GM12878 (cell line): ENCODE measurements at regions not wholly inside any gene's neighbourhood (a gene's known extent, or its start where the extent isn't known, plus 50 kb on each side); places are given as distances from the start of the nearest gene placed in this dataset.

Source experiments
- ATAC-seq: fragments of 200-7000 bp; cut with Tn5 transposase; 3 replicates; pipeline ENCODE4 v1.9.1; 2020; ENCODE audit warnings: mild to moderate bottlenecking, moderate library complexity
- BruUV-seq: library from RNA; stranded (reverse); fragments of 400-500 nt; replicated peaks from 2 replicates; lab custom pipeline; 2021; lab: Mats Ljungman, UMichigan
- CTCF ChIA-PET: fragments of 300-600 bp; sonication (Branson Sonifier 250); formaldehyde crosslinking; extraction: SDS; loops from one replicate; lab custom pipeline; 2021; ENCODE audit warnings: inconsistent platforms; lab: Yijun Ruan, JAX
- POLR2A ChIA-PET: fragments of 350-600 bp; formaldehyde crosslinking; extraction: SDS; loops from one replicate; lab custom pipeline; 2021; ENCODE audit warnings: inconsistent platforms; lab: Charles Lee
- RAD21 ChIA-PET: fragments of 300-600 bp; sonication (Branson Sonifier 250); formaldehyde crosslinking; loops from one replicate; lab custom pipeline; 2023; ENCODE audit warnings: antibody characterized with exemption; ENCODE audit not compliant: unreplicated experiment; lab: Charles Lee
- SMC1A ChIA-PET: fragments of 300-600 bp; sonication (Branson Sonifier 250); formaldehyde crosslinking; loops from one replicate; lab custom pipeline; 2023; ENCODE audit not compliant: unreplicated experiment, uncharacterized antibody; lab: Charles Lee
- DNase-seq: peaks from one replicate; pipeline ENCODE4 v3.0.0-alpha.2; 2011; ENCODE audit warnings: low read depth, low spot score
- FAIRE-seq: peaks from 3 replicates; lab custom pipeline; 2011; peaks lifted over from hg19 to GRCh38; lab: Jason Lieb, UNC
- H2AFZ ChIP-seq: 2 replicates; pipeline ENCODE4 v1.6.0; 2011; ENCODE audit warnings: low read depth, low read length, control low read depth; ENCODE audit not compliant: control insufficient read depth
- H3K27ac ChIP-seq: 2 replicates; pipeline ENCODE4 v1.5.1; 2011; ENCODE audit warnings: control low read depth; ENCODE audit not compliant: control insufficient read depth, insufficient read depth
- H3K27me3 ChIP-seq, 2 experiments: replicated peaks in 1 of 2; 2 replicates each; pipeline versions ENCODE4 v1.6.0 to v1.6.1; 2011; ENCODE audit warnings: low read length in 1 of 2; ENCODE audit not compliant: control insufficient read depth in 2 of 2, insufficient read depth in 2 of 2
- H3K36me3 ChIP-seq, 2 experiments: 2 replicates each; pipeline ENCODE4 v1.5.1; 2011; ENCODE audit warnings: low read length in 1 of 2; ENCODE audit not compliant: control insufficient read depth in 2 of 2, insufficient read depth in 2 of 2
- H3K4me1 ChIP-seq: 2 replicates; pipeline ENCODE4 v1.6.1; 2011; ENCODE audit warnings: mild to moderate bottlenecking, low read length, moderate library complexity, mixed read lengths; ENCODE audit not compliant: control insufficient read depth, insufficient read depth
- H3K4me2 ChIP-seq: 2 replicates; pipeline ENCODE4 v1.6.0; 2011; ENCODE audit warnings: control low read depth; ENCODE audit not compliant: control insufficient read depth, insufficient read depth
- H3K4me3 ChIP-seq: fragments of 200-600 bp; sonication (generic); 2 replicates; pipeline ENCODE4 v1.5.1; 2016
- H3K79me2 ChIP-seq: 2 replicates; pipeline ENCODE4 v1.6.0; 2011; ENCODE audit warnings: low read length; ENCODE audit not compliant: control insufficient read depth, insufficient read depth
- H3K9ac ChIP-seq: 2 replicates; pipeline ENCODE4 v1.8.0; 2011; ENCODE audit warnings: low read length, control low read depth, mixed read lengths; ENCODE audit not compliant: control insufficient read depth, insufficient read depth
- H3K9me3 ChIP-seq: replicated peaks from 3 replicates; pipeline ENCODE4 v1.5.1; 2011; ENCODE audit warnings: mild to moderate bottlenecking, low read length; ENCODE audit not compliant: control insufficient read depth, insufficient read depth
- H4K20me1 ChIP-seq: 2 replicates; pipeline ENCODE4 v1.6.0; 2011; ENCODE audit not compliant: control insufficient read depth, insufficient read depth
- E2F8 ChIP-seq: fragments of 450-650 bp; IDR thresholded peaks from 2 replicates; pipeline ENCODE4 v1.6.1; 2018; ENCODE audit warnings: mild to moderate bottlenecking, low read depth, moderate library complexity; ENCODE audit not compliant: partially characterized antibody
- ELK1 ChIP-seq: IDR thresholded peaks from 2 replicates; pipeline ENCODE4 v1.6.1; 2012; ENCODE audit warnings: low read depth, low read length, improper control_type of control experiment
- EP300 ChIP-seq, 2 experiments: fragments of 150-350 bp in 1 of 2; IDR thresholded peaks; 2 replicates each; pipeline ENCODE4 v1.6.1; 2011 to 2012; ENCODE audit warnings: low read depth in 2 of 2, low read length in 2 of 2, borderline replicate concordance in 1 of 2, improper control_type of control experiment in 1 of 2, inconsistent platforms in 1 of 2; ENCODE audit not compliant: control insufficient read depth in 1 of 2
- EZH2 ChIP-seq: IDR thresholded peaks from 2 replicates; pipeline ENCODE4 v1.6.1; 2012; ENCODE audit warnings: low read depth, mild to moderate bottlenecking, control low read depth, inconsistent platforms, low read length, borderline replicate concordance; ENCODE audit not compliant: control insufficient read depth
- FOS ChIP-seq: IDR thresholded peaks from 3 replicates; pipeline ENCODE4 v1.6.1; 2011; ENCODE audit warnings: borderline replicate concordance; ENCODE audit not compliant: insufficient read length; ENCODE audit errors: extremely low read depth
- RBBP5 ChIP-seq: fragments of 200-600 bp; sonication (generic); conservative IDR thresholded peaks from 2 replicates; pipeline ENCODE4 v1.6.1; 2016
- REST ChIP-seq: IDR thresholded peaks from 2 replicates; pipeline ENCODE4 v1.6.1; 2012; ENCODE audit warnings: mild to moderate bottlenecking, low read depth, low read length
- SMC3 ChIP-seq: IDR thresholded peaks from 2 replicates; pipeline ENCODE4 v1.6.1; 2011; ENCODE audit warnings: low read length, improper control_type of control experiment, borderline replicate concordance
- STAT1 ChIP-seq: fragments of 450-650 bp; conservative IDR thresholded peaks from 2 replicates; pipeline ENCODE4 v1.6.1; 2014; ENCODE audit warnings: antibody characterized with exemption, mild to moderate bottlenecking
- TCF12 ChIP-seq: IDR thresholded peaks from 2 replicates; pipeline ENCODE4 v1.6.1; 2011; ENCODE audit warnings: low read depth, mild to moderate bottlenecking, low read length
- WRNIP1 ChIP-seq: IDR thresholded peaks from 2 replicates; pipeline ENCODE4 v1.6.1; 2011; ENCODE audit warnings: low read depth, low read length, improper control_type of control experiment, borderline replicate concordance
- ZNF622 ChIP-seq: fragments of 450-650 bp; IDR thresholded peaks from 2 replicates; pipeline ENCODE4 v1.6.1; 2017; ENCODE audit warnings: mild to moderate bottlenecking, inconsistent platforms
- WGBS: methylation state at CpG from one replicate; pipeline ENCODE4 v1.1.6; 2016; ENCODE audit warnings: low lambda C conversion rate; ENCODE audit not compliant: insufficient replicate concordance, insufficient coverage; ENCODE audit errors: missing lambda C conversion rate; 5-methylcytosine and 5-hydroxymethylcytosine counted together
- in situ Hi-C: fragments of 300-500 bp; cut with MboI; formaldehyde crosslinking; loops from 9 replicates; pipeline ENCODE4 v1.14.3; 2018; ENCODE audit warnings: mixed read lengths
- intact Hi-C: fragments of 100-400 bp; cut with micrococcal nuclease; formaldehyde crosslinking; loops from one replicate; pipeline ENCODE4 v1.14.2; 2022; ENCODE audit not compliant: unreplicated experiment

- no TSS peak for BruUV-seq
- RAD21 ChIA-PET: no interaction called here
Measured at GRCh38 chr9:26131886-26132285, 453.6 kb upstream of the TUSC1 start.

More at GRCh38 chr9:26131886-26132285, 453.6 kb upstream of the TUSC1 start:
- no peak overlapping the region for H3K9ac ChIP-seq
- TF ChIP-seq STAT1 (no peak), E2F8 (no peak), ZNF622 (no peak), SMC3 (no peak), FOS (no peak), TCF12 (no peak), EP300 (IDR thresholded peaks at IDR 0.05; ENCODE audit: borderline replicate concordance in 1 of 2, control insufficient read depth in 1 of 2, low read depth in 2 of 2, low read length in 2 of 2) (no peak), REST (no peak), RBBP5 (no peak), WRNIP1 (no peak), EZH2 (no peak), ELK1 (no peak)
- DNase-seq (no peak), ATAC-seq (no peak), FAIRE-seq (no peak)
- WGBS: 7% methylated on average over 1 of the region's 1 CpG
- POLR2A ChIA-PET: no interaction called here
- SMC1A ChIA-PET: no interaction called here
- no peaks in the 10 kb centered on the region for H3K4me1 ChIP-seq
- CTCF ChIA-PET: no interaction called here
- H3K9me3 ChIP-seq: no peaks in the 10 kb centered on the region
- no peaks in the 10 kb centered on the region for H3K36me3 ChIP-seq
- in situ Hi-C loops: no loop called here
- H3K4me2 ChIP-seq: no peak overlapping the region
- H3K79me2 ChIP-seq: no peaks in the 10 kb centered on the region
- no peak overlapping the region for H3K4me3 ChIP-seq
- H4K20me1 ChIP-seq: no peaks in the 10 kb centered on the region
- H3K27ac ChIP-seq: no peak overlapping the region
- no peak overlapping the region for H2AFZ ChIP-seq
- intact Hi-C loops: no loop called here
- no peaks in the 10 kb centered on the region for H3K27me3 ChIP-seq
